Fibroblast of lung (primary cell): ENCODE measurements at regions not wholly inside any gene's neighbourhood (a gene's known extent, or its start where the extent isn't known, plus 50 kb on each side); places are given as distances from the start of the nearest gene placed in this dataset.

Source experiments
- CTCF ChIP-seq, 2 donors: IDR thresholded peaks in 1 of 2; conservative IDR thresholded peaks in 1 of 2; 1 replicate in 1 of 2; 2 replicates in 1 of 2; pipeline ENCODE4 v1.5.1; 2011 to 2012; ENCODE audit warnings: low read length in 2 of 2, control low read depth in 1 of 2, inconsistent platforms in 1 of 2, low read depth in 1 of 2, mild to moderate bottlenecking in 1 of 2
- EZH2 ChIP-seq: IDR thresholded peaks from 2 replicates; pipeline ENCODE4 v1.5.1; 2012; ENCODE audit warnings: low read length, control low read depth, mild to moderate bottlenecking; ENCODE audit errors: missing control alignments

GRCh38 chr17:83203073-83203471, 123.7 kb downstream of the METRNL start:
- no peak for TF ChIP-seq EZH2
- TF ChIP-seq CTCF (conservative IDR thresholded peaks at IDR 0.05 in 1 of 2, IDR thresholded peaks at IDR 0.05 in 1 of 2; ENCODE audit: low read depth in 1 of 2, low read length in 2 of 2) = no peak
